ENCODE measurements at regions not wholly inside any gene's neighbourhood (a gene's known extent, or its start where the extent isn't known, plus 50 kb on each side); places are given as distances from the start of the nearest gene placed in this dataset.

DNA sequence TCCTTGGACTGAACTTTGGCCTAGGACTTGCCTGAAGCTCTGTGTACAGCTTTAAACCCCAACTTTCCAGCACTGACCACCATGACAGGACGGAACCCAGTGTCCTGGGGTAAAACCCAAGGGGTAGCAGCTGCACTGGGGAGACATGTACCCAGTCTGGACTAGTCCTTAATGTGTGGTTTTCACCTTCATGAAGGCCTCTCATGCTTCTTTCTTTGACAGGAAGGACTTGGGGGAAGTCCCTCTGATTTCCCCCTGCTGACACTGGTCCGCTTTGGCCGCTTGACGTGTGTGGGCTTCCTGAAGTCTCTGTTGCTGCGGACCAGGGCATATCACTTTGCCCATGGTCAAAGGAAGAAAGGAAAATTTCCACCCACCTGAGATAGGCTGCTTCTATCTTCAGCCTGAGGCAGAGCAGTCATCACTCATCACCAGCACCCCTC, 66.3 kb upstream of the PRDX6 start:
- Mint-ChIP-seq H3K27me3 (ENCODE audit: unreplicated experiment) (peaks cover 4% of the 10 kb centered on the region), H3K27ac (ENCODE audit: unreplicated experiment) (no peak overlapping the region), H3K4me1 (ENCODE audit: low read depth, unreplicated experiment) (no peaks in the 10 kb centered on the region), H3K4me3 (ENCODE audit: unreplicated experiment) (no peak overlapping the region), H3K9me3 (ENCODE audit: unreplicated experiment) (no peaks in the 10 kb centered on the region), H3K36me3 (ENCODE audit: unreplicated experiment) (no peaks in the 10 kb centered on the region)
- no peak for TF ChIP-seq CTCF (IDR thresholded peaks at IDR 0.05; ENCODE audit: partially characterized antibody, unreplicated experiment)
- DNase-seq, result no peak

DNA sequence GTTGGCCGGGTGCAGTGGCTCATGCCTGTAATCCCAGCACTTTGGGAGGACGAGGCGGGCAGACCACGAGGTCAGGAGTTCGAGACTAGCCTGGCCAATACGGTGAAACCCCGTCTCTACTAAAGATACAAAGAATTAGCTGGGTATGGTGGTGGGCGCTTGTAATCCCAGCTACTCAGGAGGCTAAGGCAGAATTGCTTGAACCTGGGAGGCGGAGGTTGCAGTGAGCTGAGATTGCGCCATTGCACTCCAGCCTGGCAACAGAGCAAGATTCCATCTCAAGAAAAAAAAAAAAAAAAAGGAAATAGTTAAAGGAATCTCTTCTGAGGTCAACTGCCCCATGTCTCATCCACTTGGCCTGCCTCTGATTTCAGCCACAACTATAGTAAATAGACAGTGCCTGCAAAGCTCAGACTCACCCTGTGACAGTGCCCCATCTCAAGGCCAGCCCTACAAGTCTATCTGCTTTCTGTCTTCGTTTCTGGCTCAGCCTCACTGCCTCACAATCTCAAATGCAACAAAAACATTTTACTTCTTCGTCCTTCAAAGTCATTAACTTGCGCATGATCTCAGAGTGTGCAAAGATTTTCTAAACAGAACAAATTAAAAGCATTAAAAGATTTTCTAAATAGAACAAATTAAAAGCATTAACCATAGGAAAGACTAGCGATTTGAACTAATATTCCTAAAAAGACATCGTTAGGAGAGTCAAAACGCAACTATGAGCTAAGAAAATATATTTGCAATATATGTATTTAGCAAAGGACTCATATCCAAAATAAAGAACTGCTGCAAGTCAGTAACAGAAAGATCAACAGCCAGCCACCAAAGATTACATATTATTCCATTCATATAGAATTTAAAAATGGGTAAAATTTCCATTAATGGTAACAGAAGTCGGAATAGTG, 65.0 kb upstream of the PRDX6 start:
- DNase-seq, result no peak
- TF ChIP-seq CTCF (IDR thresholded peaks at IDR 0.05; ENCODE audit: partially characterized antibody, unreplicated experiment), result no peak
- no peak overlapping the region for H3K27ac Mint-ChIP-seq (ENCODE audit: unreplicated experiment)

GRCh38 chr1:173413271-173413707, 63.8 kb upstream of the PRDX6 start:
- TF ChIP-seq CTCF (IDR thresholded peaks at IDR 0.05; ENCODE audit: partially characterized antibody, unreplicated experiment), result no peak
- H3K9me3 Mint-ChIP-seq (ENCODE audit: unreplicated experiment), result no peaks in the 10 kb centered on the region
- H3K27ac Mint-ChIP-seq (ENCODE audit: unreplicated experiment), result no peak overlapping the region
- DNase-seq, result no peak
- H3K4me1 Mint-ChIP-seq (ENCODE audit: low read depth, unreplicated experiment), result no peaks in the 10 kb centered on the region
- H3K36me3 Mint-ChIP-seq (ENCODE audit: unreplicated experiment), result no peaks in the 10 kb centered on the region
- H3K27me3 Mint-ChIP-seq (ENCODE audit: unreplicated experiment), result peaks cover 4% of the 10 kb centered on the region
- no peak overlapping the region for H3K4me3 Mint-ChIP-seq (ENCODE audit: unreplicated experiment)

More for the DNA sequence above, 65.0 kb upstream of the PRDX6 start:
- Mint-ChIP-seq H3K36me3 (ENCODE audit: unreplicated experiment) (no peaks in the 10 kb centered on the region), H3K4me1 (ENCODE audit: low read depth, unreplicated experiment) (no peaks in the 10 kb centered on the region), H3K9me3 (ENCODE audit: unreplicated experiment) (no peaks in the 10 kb centered on the region), H3K27me3 (ENCODE audit: unreplicated experiment) (peaks cover 4% of the 10 kb centered on the region), H3K4me3 (ENCODE audit: unreplicated experiment) (no peak overlapping the region)

DNA sequence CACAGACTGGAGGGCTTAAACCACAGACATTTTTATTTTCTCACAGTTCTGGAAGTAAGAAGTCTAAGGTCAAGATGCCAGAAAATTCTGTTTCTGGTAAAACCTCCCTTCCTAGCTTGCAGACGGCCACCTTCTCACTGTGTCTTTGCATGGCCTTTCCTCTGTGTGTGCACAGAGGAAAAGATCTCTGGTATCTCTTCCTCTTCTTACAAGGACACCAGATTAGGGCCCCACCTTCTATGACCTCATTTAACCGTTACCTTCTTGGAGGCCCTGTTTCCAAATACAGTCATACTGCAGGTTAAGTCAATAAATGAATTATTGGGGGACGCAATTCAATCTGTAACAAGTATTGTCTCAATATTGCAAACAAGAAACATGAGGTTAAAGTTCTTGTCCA, 63.0 kb upstream of the PRDX6 start:
- Mint-ChIP-seq H3K27ac (ENCODE audit: unreplicated experiment) (no peak overlapping the region), H3K9me3 (ENCODE audit: unreplicated experiment) (no peaks in the 10 kb centered on the region), H3K36me3 (ENCODE audit: unreplicated experiment) (no peaks in the 10 kb centered on the region), H3K27me3 (ENCODE audit: unreplicated experiment) (peaks cover 4% of the 10 kb centered on the region), H3K4me3 (ENCODE audit: unreplicated experiment) (no peak overlapping the region), H3K4me1 (ENCODE audit: low read depth, unreplicated experiment) (no peaks in the 10 kb centered on the region)
- no peak for TF ChIP-seq CTCF (IDR thresholded peaks at IDR 0.05; ENCODE audit: partially characterized antibody, unreplicated experiment)
- no peak for DNase-seq

- no peak for TF ChIP-seq CTCF (IDR thresholded peaks at IDR 0.05; ENCODE audit: partially characterized antibody, unreplicated experiment)
- Mint-ChIP-seq H3K9me3 (ENCODE audit: unreplicated experiment) (no peaks in the 10 kb centered on the region), H3K4me3 (ENCODE audit: unreplicated experiment) (no peak overlapping the region), H3K36me3 (ENCODE audit: unreplicated experiment) (no peaks in the 10 kb centered on the region), H3K4me1 (ENCODE audit: low read depth, unreplicated experiment) (no peaks in the 10 kb centered on the region), H3K27me3 (ENCODE audit: unreplicated experiment) (peaks cover 4% of the 10 kb centered on the region), H3K27ac (ENCODE audit: unreplicated experiment) (no peak overlapping the region)
- no peak for DNase-seq
These were observed 62.5 kb upstream of the PRDX6 start for GRCh38 chr1:173414539-173415226.
